NCI-H226 (cell line): ENCODE measurements at regions not wholly inside any gene's neighbourhood (a gene's known extent, or its start where the extent isn't known, plus 50 kb on each side); places are given as distances from the start of the nearest gene placed in this dataset.
A peak's percentile ranks its signal among the peaks of the same experiment; 100 is the strongest.
"Not testable (repeated sequence)": the region's sequence is repeated elsewhere in the genome, so short reads cannot be mapped to it uniquely, and the experiment has no call there.

Experiments used
- DNase-seq: peaks from one replicate; pipeline ENCODE4 v3.0.0-alpha.2; 2015

GRCh38 chr3:22401499-22401898 lies 650.5 kb upstream of the ZNF385D start:
- DNase-seq = no peak

- no peak for DNase-seq
Observed at GRCh38 chr3:22414239-22414638, 663.2 kb upstream of the ZNF385D start.

GRCh38 chr3:22416838-22417446 lies 665.9 kb upstream of the ZNF385D start:
- not testable (repeated sequence) for DNase-seq

- DNase-seq = no peak
Observed at GRCh38 chr3:22419261-22419660, 668.3 kb upstream of the ZNF385D start.

GRCh38 chr3:22421589-22421988 lies 670.6 kb upstream of the ZNF385D start:
- no peak for DNase-seq

GRCh38 chr3:22431334-22431733 lies 680.3 kb upstream of the ZNF385D start:
- no peak for DNase-seq

- no peak for DNase-seq
Observed at GRCh38 chr3:22439626-22440025, 688.6 kb upstream of the ZNF385D start.

- no peak for DNase-seq
Observed at GRCh38 chr3:22441711-22442110, 690.7 kb upstream of the ZNF385D start.

GRCh38 chr3:22443571-22444233 lies 692.7 kb upstream of the ZNF385D start:
- no peak for DNase-seq

GRCh38 chr3:22445336-22445735 lies 694.3 kb upstream of the ZNF385D start:
- not testable (repeated sequence) for DNase-seq

- DNase-seq = no peak
Observed at GRCh38 chr3:22450786-22451400, 699.9 kb upstream of the ZNF385D start.

- DNase-seq = no peak
Observed at GRCh38 chr3:22451501-22451900, 700.5 kb upstream of the ZNF385D start.

- DNase-seq = no peak
Observed at GRCh38 chr3:22453906-22454535, 703.0 kb upstream of the ZNF385D start.

GRCh38 chr3:22469995-22470394 lies 719.0 kb upstream of the ZNF385D start:
- DNase-seq = no peak

- DNase-seq = no peak
Observed at GRCh38 chr3:22471557-22471956, 720.5 kb upstream of the ZNF385D start.

- DNase-seq = peak; percentile 67
Observed at GRCh38 chr3:22474706-22475445, 723.9 kb upstream of the ZNF385D start.

GRCh38 chr3:22475665-22476240 lies 724.7 kb upstream of the ZNF385D start:
- DNase-seq = peak; percentile 40

- DNase-seq = no peak
Observed at GRCh38 chr3:22476976-22477375, 726.0 kb upstream of the ZNF385D start.

GRCh38 chr3:22485954-22486353 lies 717.2 kb upstream of the UBE2E2 start:
- no peak for DNase-seq

GRCh38 chr3:22490747-22491146 lies 712.4 kb upstream of the UBE2E2 start:
- DNase-seq = no peak

- DNase-seq = no peak
Observed at GRCh38 chr3:22491344-22491743, 711.8 kb upstream of the UBE2E2 start.

GRCh38 chr3:22492342-22492741 lies 710.8 kb upstream of the UBE2E2 start:
- no peak for DNase-seq

GRCh38 chr3:22495241-22495640 lies 707.9 kb upstream of the UBE2E2 start:
- no peak for DNase-seq
